ENCODE measurements at regions not wholly inside any gene's neighbourhood (a gene's known extent, or its start where the extent isn't known, plus 50 kb on each side); places are given as distances from the start of the nearest gene placed in this dataset.

DNA sequence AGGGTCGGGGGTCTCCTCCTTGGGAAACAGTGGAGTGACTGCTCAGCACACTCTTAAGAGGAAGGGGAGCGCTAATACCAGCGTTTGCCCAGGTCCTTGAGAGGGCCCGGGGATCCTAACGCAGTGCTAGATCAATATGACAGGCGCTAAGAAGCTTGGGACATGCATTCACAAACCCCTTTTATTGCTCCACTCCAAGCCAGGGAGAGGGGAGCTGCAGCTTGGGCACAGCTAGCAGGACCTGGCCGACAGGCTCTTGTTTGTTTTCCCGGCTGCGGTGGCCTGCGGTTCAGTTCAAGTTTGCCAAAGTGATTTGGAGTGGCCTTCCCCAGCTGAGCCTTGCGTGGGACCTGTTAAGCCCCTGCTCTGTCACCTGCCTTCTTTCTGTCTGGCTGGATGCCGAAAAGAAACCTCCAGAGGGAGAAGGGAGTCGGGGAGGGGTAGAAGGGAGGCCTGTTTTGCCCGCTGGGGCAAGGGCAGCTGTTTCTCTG, 152.1 kb downstream of the GLI2 start:
- TF ChIP-seq SIN3A (IDR thresholded peaks at IDR 0.05; ENCODE audit: borderline replicate concordance, insufficient read depth, low read length), result no peak
- no peak for TF ChIP-seq POLR2AphosphoS5 (IDR thresholded peaks at IDR 0.05; ENCODE audit: low read depth, low read length)
- TF ChIP-seq, protein P1, sequence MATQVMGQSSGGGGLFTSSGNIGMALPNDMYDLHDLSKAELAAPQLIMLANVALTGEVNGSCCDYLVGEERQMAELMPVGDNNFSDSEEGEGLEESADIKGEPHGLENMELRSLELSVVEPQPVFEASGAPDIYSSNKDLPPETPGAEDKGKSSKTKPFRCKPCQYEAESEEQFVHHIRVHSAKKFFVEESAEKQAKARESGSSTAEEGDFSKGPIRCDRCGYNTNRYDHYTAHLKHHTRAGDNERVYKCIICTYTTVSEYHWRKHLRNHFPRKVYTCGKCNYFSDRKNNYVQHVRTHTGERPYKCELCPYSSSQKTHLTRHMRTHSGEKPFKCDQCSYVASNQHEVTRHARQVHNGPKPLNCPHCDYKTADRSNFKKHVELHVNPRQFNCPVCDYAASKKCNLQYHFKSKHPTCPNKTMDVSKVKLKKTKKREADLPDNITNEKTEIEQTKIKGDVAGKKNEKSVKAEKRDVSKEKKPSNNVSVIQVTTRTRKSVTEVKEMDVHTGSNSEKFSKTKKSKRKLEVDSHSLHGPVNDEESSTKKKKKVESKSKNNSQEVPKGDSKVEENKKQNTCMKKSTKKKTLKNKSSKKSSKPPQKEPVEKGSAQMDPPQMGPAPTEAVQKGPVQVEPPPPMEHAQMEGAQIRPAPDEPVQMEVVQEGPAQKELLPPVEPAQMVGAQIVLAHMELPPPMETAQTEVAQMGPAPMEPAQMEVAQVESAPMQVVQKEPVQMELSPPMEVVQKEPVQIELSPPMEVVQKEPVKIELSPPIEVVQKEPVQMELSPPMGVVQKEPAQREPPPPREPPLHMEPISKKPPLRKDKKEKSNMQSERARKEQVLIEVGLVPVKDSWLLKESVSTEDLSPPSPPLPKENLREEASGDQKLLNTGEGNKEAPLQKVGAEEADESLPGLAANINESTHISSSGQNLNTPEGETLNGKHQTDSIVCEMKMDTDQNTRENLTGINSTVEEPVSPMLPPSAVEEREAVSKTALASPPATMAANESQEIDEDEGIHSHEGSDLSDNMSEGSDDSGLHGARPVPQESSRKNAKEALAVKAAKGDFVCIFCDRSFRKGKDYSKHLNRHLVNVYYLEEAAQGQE (IDR thresholded peaks at IDR 0.05; ENCODE audit: insufficient read depth in 1 of 2, low read depth in 2 of 2, low read length in 2 of 2), result no peak
- TF ChIP-seq FOXP2 (optimal IDR thresholded peaks at IDR 0.05; ENCODE audit: borderline replicate concordance, extremely low read depth, extremely low read length, insufficient read depth), result no peak
- no peak for TF ChIP-seq TAF1 (IDR thresholded peaks at IDR 0.05; ENCODE audit: borderline replicate concordance, insufficient read depth, low read length)

GRCh38 chr2:120888851-120889250, 153.2 kb downstream of the GLI2 start:
- TF ChIP-seq SIN3A (IDR thresholded peaks at IDR 0.05; ENCODE audit: borderline replicate concordance, insufficient read depth, low read length) (no peak), POLR2AphosphoS5 (IDR thresholded peaks at IDR 0.05; ENCODE audit: low read depth, low read length) (no peak), FOXP2 (optimal IDR thresholded peaks at IDR 0.05; ENCODE audit: borderline replicate concordance, extremely low read depth, extremely low read length, insufficient read depth) (no peak), TAF1 (IDR thresholded peaks at IDR 0.05; ENCODE audit: borderline replicate concordance, insufficient read depth, low read length) (no peak)
- TF ChIP-seq, protein P1 (IDR thresholded peaks at IDR 0.05; ENCODE audit: insufficient read depth in 1 of 2, low read depth in 2 of 2, low read length in 2 of 2), result no peak

DNA sequence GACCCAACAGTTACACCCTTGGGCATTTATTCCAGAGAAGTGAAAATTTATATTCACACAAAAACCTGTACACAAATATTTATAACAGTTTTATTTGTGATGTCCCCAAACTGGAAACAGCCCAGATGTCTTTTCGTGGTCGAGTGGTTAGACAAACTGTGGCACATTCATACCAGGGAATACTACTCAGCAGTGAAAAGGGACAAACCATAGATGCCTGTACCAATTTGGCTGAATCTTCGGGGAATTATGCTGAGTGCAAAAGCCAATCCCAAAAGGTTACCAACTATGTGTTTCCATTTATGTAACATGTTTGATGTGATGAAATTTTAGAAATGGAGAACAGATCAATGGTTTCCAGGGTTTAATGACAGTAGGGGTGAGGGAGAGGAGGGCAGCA, 154.3 kb downstream of the GLI2 start:
- TF ChIP-seq SIN3A (IDR thresholded peaks at IDR 0.05; ENCODE audit: borderline replicate concordance, insufficient read depth, low read length) (no peak), POLR2AphosphoS5 (IDR thresholded peaks at IDR 0.05; ENCODE audit: low read depth, low read length) (no peak), FOXP2 (optimal IDR thresholded peaks at IDR 0.05; ENCODE audit: borderline replicate concordance, extremely low read depth, extremely low read length, insufficient read depth) (no peak), TAF1 (IDR thresholded peaks at IDR 0.05; ENCODE audit: borderline replicate concordance, insufficient read depth, low read length) (no peak)
- TF ChIP-seq, protein P1 (IDR thresholded peaks at IDR 0.05; ENCODE audit: insufficient read depth in 1 of 2, low read depth in 2 of 2, low read length in 2 of 2), result no peak

DNA sequence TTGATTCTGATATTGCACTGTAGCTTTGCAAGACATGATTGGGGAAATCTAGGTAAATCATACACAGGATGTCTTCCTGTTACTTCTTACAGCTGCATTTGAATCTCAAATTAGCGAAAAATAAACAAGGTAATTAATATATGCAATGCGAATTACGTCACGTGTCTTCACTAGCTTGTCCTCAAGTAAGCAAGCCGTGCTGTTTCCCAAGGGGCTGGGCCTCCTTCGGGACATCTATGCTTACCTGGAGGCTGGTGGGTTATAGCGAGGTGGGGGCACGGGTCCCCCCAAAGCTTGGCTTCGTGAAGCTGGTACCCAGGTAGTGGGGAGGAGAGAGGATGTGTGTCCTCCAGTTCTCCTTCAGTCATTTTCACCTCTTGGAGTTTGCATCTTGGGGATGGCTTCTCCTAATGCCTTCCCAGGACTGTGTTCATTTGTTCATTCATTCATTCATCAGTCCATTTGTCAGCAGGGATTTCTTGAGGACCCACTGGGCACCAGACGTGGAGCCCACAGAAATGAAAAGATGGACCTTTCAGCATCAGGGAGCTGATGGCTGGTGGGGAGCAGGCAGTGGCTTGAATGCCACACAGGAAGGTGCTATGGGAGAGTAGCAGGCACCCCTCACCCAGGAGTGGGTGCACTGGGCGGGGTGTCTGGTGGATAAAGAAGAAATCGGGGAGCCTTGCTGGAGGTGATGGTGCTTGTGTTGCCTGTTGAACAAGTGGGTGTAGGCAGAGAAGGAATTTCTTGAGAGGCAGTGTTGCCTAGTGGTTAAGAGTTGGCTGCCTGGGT, 155.1 kb downstream of the GLI2 start:
- TF ChIP-seq POLR2AphosphoS5 (IDR thresholded peaks at IDR 0.05; ENCODE audit: low read depth, low read length), result no peak
- TF ChIP-seq, protein P1 (IDR thresholded peaks at IDR 0.05; ENCODE audit: insufficient read depth in 1 of 2, low read depth in 2 of 2, low read length in 2 of 2), result no peak
- TF ChIP-seq FOXP2 (optimal IDR thresholded peaks at IDR 0.05; ENCODE audit: borderline replicate concordance, extremely low read depth, extremely low read length, insufficient read depth), result no peak
- TF ChIP-seq SIN3A (IDR thresholded peaks at IDR 0.05; ENCODE audit: borderline replicate concordance, insufficient read depth, low read length), result no peak
- TF ChIP-seq TAF1 (IDR thresholded peaks at IDR 0.05; ENCODE audit: borderline replicate concordance, insufficient read depth, low read length), result no peak
